Stimulated activated CD4-positive, alpha-beta T cell treated with anti-CD3 and anti-CD28 coated beads, TNF-alpha, amount 100 ng/mL, for 24 hours (primary cell): ENCODE measurements at regions not wholly inside any gene's neighbourhood (a gene's known extent, or its start where the extent isn't known, plus 50 kb on each side); places are given as distances from the start of the nearest gene placed in this dataset.

ENCODE experiments used
- DNase-seq, 3 experiments: peaks; one replicate each; pipeline ENCODE4 v3.0.0-alpha.2; 2020; ENCODE audit warnings: low read depth in 3 of 3

DNA sequence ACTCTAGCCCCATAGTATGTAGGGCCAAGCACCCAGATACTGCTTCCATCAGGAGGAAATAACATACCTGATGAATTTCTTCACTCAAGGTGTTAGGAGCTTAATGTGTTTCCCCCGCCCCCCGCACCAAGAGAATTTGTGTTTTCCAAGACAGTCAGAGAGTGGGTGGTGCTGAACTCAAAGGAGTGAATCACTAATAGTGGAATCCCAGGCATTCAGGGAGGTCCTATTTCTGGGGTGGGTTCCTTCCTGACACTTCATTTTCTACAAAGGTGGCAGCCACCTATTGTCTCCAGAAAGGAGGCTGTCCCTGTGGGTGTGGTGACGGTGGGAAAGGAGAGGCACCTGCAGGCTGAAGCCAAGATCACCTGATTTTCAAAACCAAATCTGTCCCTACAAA, 50.8 kb upstream of the ELF5 start:
- DNase-seq, result no peak

DNA sequence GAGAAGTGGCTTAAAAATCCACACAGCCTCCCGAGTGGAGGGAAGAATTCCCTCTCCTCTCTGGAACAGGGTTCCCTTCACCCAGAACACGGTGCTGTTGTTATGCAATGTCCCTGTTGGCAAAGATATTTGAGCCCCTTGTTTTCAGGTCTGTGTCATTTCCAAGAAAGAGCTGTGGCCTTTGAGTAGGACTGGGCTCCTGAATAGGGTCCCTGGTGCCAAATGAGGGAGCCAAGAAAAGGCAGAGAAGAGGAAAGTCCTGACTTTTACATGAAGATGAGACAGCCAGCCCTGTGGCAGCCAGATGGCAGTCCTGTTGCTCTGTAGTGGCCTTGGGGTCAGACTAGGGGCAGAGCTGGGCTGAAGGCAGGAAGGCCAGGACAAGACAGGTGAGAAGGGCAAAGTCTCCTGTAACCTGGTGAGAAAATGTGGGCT, 51.2 kb upstream of the ELF5 start:
- DNase-seq, result no peak

DNA sequence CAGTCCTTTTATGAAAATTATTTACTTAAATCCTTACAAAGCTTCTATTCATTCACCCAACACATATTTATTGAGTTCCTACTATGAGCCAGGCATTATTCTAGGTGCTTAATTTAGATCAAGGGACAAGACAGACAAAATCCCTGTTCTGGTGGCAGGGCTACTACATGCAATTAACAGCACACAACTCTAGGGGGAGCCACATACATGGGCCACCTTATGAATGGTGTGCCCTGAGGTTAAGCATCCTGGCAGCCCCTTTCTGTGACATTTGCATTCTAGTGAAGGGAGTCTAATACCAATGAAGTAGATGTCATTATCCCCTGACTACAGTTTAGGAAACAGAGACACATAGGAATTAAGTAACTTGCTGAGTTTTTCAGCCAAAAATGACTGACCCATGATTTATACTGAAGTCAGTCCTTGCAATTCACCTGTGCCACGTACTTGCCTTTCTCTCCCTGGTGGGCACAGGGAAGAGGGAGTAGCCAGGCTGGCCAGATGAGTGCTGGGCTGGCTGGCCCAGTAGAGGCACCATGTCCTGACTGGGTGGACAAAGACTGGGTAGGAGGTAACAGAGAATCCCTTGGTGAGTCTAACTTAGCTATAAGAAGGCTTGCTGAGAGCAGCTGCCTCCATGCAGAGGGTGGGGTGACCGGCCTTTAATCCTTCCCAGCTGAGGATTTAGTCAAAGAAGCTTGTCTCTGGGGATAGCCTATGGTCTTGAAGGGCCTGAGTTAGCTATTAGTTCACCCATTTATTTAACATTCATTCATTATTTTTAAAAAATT, 52.0 kb upstream of the ELF5 start:
- no peak for DNase-seq

DNA sequence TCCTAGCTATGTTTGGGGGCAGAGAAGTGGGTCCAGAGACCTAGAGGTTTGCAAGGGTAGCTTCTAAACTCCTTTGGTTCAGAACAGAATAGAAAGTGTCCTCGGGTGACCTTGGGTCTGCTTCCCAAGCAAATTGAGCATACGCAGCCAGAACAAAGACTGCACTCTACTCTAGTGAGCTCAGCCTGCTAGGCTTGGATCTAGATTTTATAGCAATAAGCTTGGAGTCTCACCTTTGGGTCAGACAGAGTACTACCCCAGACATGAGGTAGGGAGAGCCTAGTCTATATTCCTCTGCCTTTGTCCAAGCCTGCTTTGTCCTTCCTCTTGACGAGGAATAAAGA, 52.6 kb upstream of the ELF5 start:
- DNase-seq, result no peak

DNA sequence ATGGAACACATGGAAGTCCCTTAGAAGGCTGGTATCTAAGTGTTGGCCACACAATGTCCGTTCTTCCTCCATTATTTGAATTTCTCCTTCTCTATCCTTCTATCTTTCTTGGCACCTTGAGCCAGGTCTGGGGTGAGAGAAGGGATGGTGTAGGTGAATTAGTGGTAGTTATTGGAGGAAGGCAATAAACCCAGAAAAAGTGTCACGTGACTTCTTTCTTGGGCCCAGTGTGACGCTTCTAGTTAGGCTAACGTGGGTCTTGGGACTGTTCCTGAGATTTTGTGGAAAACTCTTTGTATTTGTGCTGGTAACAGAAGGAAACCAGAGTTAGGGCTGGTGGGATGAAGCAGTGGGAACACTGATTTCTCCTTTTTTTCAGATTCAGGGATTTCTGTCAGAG, 53.1 kb upstream of the ELF5 start:
- DNase-seq, result no peak

DNA sequence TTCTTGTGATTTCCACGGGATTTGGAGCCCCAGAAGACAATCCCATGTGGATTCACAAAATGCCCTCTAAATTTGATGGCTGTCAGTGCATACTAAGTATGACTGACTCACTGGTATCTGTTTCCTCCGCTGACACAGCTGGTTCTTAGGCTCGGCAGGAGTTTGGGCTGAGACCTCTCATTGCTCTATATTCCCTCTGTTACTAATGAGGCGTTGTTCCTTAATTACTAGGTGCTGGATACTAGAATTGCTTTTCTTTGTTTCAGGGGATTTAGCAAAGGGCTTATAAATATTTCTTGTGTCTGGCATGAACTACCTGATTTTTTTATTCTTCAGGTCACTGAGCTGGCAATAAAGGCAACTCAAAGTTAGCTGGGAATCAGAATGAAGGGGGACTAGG, 53.2 kb upstream of the EHF start:
- DNase-seq, result no peak

DNA sequence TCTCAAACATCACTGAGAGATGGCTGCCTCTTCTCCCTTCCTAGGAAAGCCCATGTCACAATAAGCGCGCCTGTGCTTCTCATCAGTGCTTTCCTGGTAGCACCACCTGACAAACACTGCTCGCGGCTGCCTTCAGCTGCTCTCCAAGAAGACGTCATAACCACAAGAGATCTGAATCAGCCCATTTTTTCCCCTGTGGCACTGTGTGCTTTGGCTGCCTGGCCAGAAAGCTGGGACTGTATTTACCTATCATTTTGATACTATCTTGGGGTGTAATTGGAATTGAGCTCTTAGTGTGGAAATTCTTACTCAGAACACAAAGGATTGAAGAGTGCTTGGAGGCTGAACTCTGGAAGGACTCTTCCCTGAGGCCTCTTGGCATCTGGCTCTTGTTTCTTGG, 50.3 kb upstream of the EHF start:
- DNase-seq, result peak in 1 of 3 experiments; percentile 9
